H1 (cell line): ENCODE measurements at regions not wholly inside any gene's neighbourhood (a gene's known extent, or its start where the extent isn't known, plus 50 kb on each side); places are given as distances from the start of the nearest gene placed in this dataset.
A peak's percentile ranks its signal among the peaks of the same experiment; 100 is the strongest.

ENCODE experiments used
- CTCF ChIA-PET: fragments of 300-600 bp; sonication (Branson Sonifier 250); formaldehyde crosslinking; loops from one replicate; lab custom pipeline; 2021; ENCODE audit not compliant: partially characterized antibody; lab: Charles Lee
- POLR2A ChIA-PET: fragments of 300-600 bp; sonication (Branson Sonifier 250); formaldehyde crosslinking; loops from one replicate; lab custom pipeline; 2021; ENCODE audit warnings: inconsistent platforms; ENCODE audit not compliant: partially characterized antibody; lab: Charles Lee
- DNase-seq, 2 experiments: peaks; one replicate each; pipeline versions ENCODE4 v3.0.0 to v3.0.0-alpha.2; 2010 to 2022; ENCODE audit warnings: low spot score in 2 of 2, low read depth in 1 of 2, mixed read lengths in 1 of 2
- FAIRE-seq: peaks from 2 replicates; lab custom pipeline; 2011; peaks lifted over from hg19 to GRCh38; lab: Jason Lieb, UNC
- H2AFZ ChIP-seq: 2 replicates; pipeline ENCODE4 v1.8.1; 2012; ENCODE audit warnings: low read length, inconsistent platforms
- H2AK5ac ChIP-seq: 2 replicates; pipeline ENCODE4 v1.6.1; 2013; ENCODE audit warnings: low read depth, low read length
- H2BK120ac ChIP-seq: replicated peaks from 2 replicates; pipeline ENCODE3; 2013; ENCODE audit warnings: low read depth, low read length, inconsistent platforms
- H2BK12ac ChIP-seq: 2 replicates; pipeline ENCODE4 v1.6.1; 2013; ENCODE audit warnings: low read depth, low read length
- H2BK15ac ChIP-seq: 2 replicates; pipeline ENCODE4 v1.6.1; 2013; ENCODE audit warnings: low read length
- H2BK20ac ChIP-seq: 2 replicates; pipeline ENCODE4 v1.6.1; 2013; ENCODE audit warnings: low read length
- H2BK5ac ChIP-seq: 2 replicates; pipeline ENCODE4 v1.6.1; 2013; ENCODE audit warnings: low read depth, low read length
- H3K14ac ChIP-seq: 2 replicates; pipeline ENCODE4 v1.6.1; 2013; ENCODE audit warnings: inconsistent platforms; ENCODE audit not compliant: insufficient read length
- H3K18ac ChIP-seq: 2 replicates; pipeline ENCODE4 v1.6.1; 2013; ENCODE audit warnings: low read length; ENCODE audit errors: extremely low read depth
- H3K23ac ChIP-seq: 2 replicates; pipeline ENCODE4 v1.6.1; 2013; ENCODE audit warnings: inconsistent platforms; ENCODE audit not compliant: insufficient read length
- H3K23me2 ChIP-seq: 2 replicates; pipeline ENCODE4 v1.6.1; 2013; ENCODE audit warnings: low read depth, low read length
- H3K27ac ChIP-seq: 2 replicates; pipeline ENCODE4 v1.6.1; 2011; ENCODE audit warnings: low read depth, low read length, inconsistent platforms
- H3K27me3 ChIP-seq, 4 experiments: replicated peaks in 1 of 4; 1 replicate in 1 of 4; 2 replicates in 3 of 4; pipeline versions ENCODE4 v1.6.1 to v1.8.1; 2011 to 2013; ENCODE audit warnings: low read length in 3 of 4, mild to moderate bottlenecking in 3 of 4, inconsistent platforms in 2 of 4, mixed read lengths in 2 of 4, moderate library complexity in 1 of 4; ENCODE audit not compliant: control insufficient read depth in 3 of 4, insufficient read depth in 3 of 4; ENCODE audit errors: extremely low read depth in 1 of 4
- H3K36me3 ChIP-seq, 4 experiments: 2 replicates each; pipeline versions ENCODE4 v1.6.1 to v1.8.1; 2011 to 2013; ENCODE audit warnings: mild to moderate bottlenecking in 4 of 4, low read length in 3 of 4, moderate library complexity in 2 of 4, control low read depth in 1 of 4, inconsistent platforms in 1 of 4; ENCODE audit not compliant: insufficient read depth in 4 of 4, control insufficient read depth in 2 of 4
- H3K4ac ChIP-seq: replicated peaks from 2 replicates; pipeline ENCODE3; 2013; ENCODE audit warnings: low read length, low read depth, mixed read lengths, inconsistent platforms; ENCODE audit not compliant: insufficient read length
- H3K4me1 ChIP-seq, 4 experiments: replicated peaks in 1 of 4; 1 replicate in 1 of 4; 2 replicates in 3 of 4; pipeline versions ENCODE4 v1.6.1 to v1.8.1; 2011 to 2013; ENCODE audit warnings: low read length in 3 of 4, inconsistent platforms in 2 of 4, mixed read lengths in 1 of 4; ENCODE audit not compliant: insufficient read depth in 4 of 4, control insufficient read depth in 3 of 4
- H3K4me2 ChIP-seq, 2 experiments: 2 replicates each; pipeline versions ENCODE4 v1.6.1 to v1.8.1; 2011 to 2013; ENCODE audit warnings: low read depth in 2 of 2, low read length in 2 of 2, control low read depth in 1 of 2, inconsistent platforms in 1 of 2, mild to moderate bottlenecking in 1 of 2; ENCODE audit not compliant: insufficient read depth in 1 of 2
- H3K4me3 ChIP-seq, 4 experiments: fragments of 200-600, 300-600 bp in 1 of 4; sonication (generic), shearing (Covaris generic), sonication (Bioruptor Twin) in 1 of 4; 2 replicates each; pipeline versions ENCODE4 v1.5.1 to v1.8.1; 2011 to 2016; ENCODE audit warnings: low read length in 4 of 4, low read depth in 3 of 4, control low read depth in 2 of 4, inconsistent platforms in 2 of 4, mild to moderate bottlenecking in 2 of 4, mixed read lengths in 1 of 4, moderate library complexity in 1 of 4; ENCODE audit not compliant: insufficient read depth in 2 of 4; ENCODE audit errors: extremely low read depth in 1 of 4
- H3K56ac ChIP-seq: replicated peaks from 2 replicates; pipeline ENCODE3; 2013; ENCODE audit warnings: low read depth, mild to moderate bottlenecking, mixed read lengths, low read length, inconsistent platforms; ENCODE audit not compliant: insufficient read length
- H3K79me1 ChIP-seq: 2 replicates; pipeline ENCODE4 v1.6.1; 2013; ENCODE audit warnings: low read depth, low read length, control low read depth
- H3K79me2 ChIP-seq, 2 experiments: 2 replicates each; pipeline versions ENCODE4 v1.6.1 to v1.8.1; 2012 to 2013; ENCODE audit warnings: low read length in 2 of 2, mild to moderate bottlenecking in 2 of 2, inconsistent platforms in 1 of 2; ENCODE audit not compliant: insufficient read depth in 2 of 2, control insufficient read depth in 1 of 2
- H3K9ac ChIP-seq, 4 experiments: replicated peaks in 1 of 4; 1 replicate in 1 of 4; 2 replicates in 3 of 4; pipeline versions ENCODE4 v1.6.1 to v1.8.1; 2011 to 2013; ENCODE audit warnings: low read depth in 3 of 4, low read length in 3 of 4, control low read depth in 2 of 4, mild to moderate bottlenecking in 2 of 4, moderate library complexity in 2 of 4, inconsistent platforms in 1 of 4; ENCODE audit errors: extremely low read depth in 1 of 4
- H3K9me3 ChIP-seq, 2 experiments: 2 replicates each; pipeline versions ENCODE4 v1.6.1 to v1.8.1; 2012 to 2013; ENCODE audit warnings: mild to moderate bottlenecking in 2 of 2, moderate library complexity in 2 of 2, control low read depth in 1 of 2, inconsistent platforms in 1 of 2, low read depth in 1 of 2, low read length in 1 of 2, mixed read lengths in 1 of 2; ENCODE audit not compliant: insufficient read depth in 2 of 2
- H4K20me1 ChIP-seq, 2 experiments: replicated peaks in 1 of 2; 2 replicates each; pipeline versions ENCODE3 to v1.8.1; 2011 to 2013; ENCODE audit warnings: inconsistent platforms in 2 of 2, low read length in 2 of 2, mild to moderate bottlenecking in 1 of 2; ENCODE audit not compliant: insufficient read depth in 2 of 2, control insufficient read depth in 1 of 2
- H4K5ac ChIP-seq: 2 replicates; pipeline ENCODE4 v1.6.1; 2013; ENCODE audit warnings: low read length, low read depth, mixed read lengths, inconsistent platforms; ENCODE audit not compliant: insufficient read length
- H4K8ac ChIP-seq: 2 replicates; pipeline ENCODE4 v1.8.0; 2013; ENCODE audit warnings: mild to moderate bottlenecking, moderate library complexity, low read length, inconsistent platforms; ENCODE audit not compliant: insufficient read depth; ENCODE audit errors: extremely low read depth
- H4K91ac ChIP-seq: replicated peaks from 2 replicates; pipeline ENCODE3; 2013; ENCODE audit warnings: low read length, mixed read lengths, inconsistent platforms; ENCODE audit not compliant: insufficient read length
- CBX5 ChIP-seq: fragments of 300-800, 300-1000 bp; sonication (generic); IDR thresholded peaks from 2 replicates; pipeline ENCODE4 v1.7.1; 2016; ENCODE audit warnings: antibody characterized with exemption, low read length, low read depth
- GABPA ChIP-seq: IDR thresholded peaks from 2 replicates; pipeline ENCODE4 v1.6.1; 2011; ENCODE audit warnings: mild to moderate bottlenecking, low read length, moderate library complexity, borderline replicate concordance; ENCODE audit not compliant: insufficient read depth
- SIX5 ChIP-seq: IDR thresholded peaks from 2 replicates; pipeline ENCODE4 v1.6.1; 2011; ENCODE audit warnings: mild to moderate bottlenecking, low read depth, low read length
- SP4 ChIP-seq: IDR thresholded peaks from 2 replicates; pipeline ENCODE4 v1.6.1; 2012; ENCODE audit warnings: low read length, inconsistent platforms
- SRF ChIP-seq: IDR thresholded peaks from 2 replicates; pipeline ENCODE4 v1.6.1; 2011; ENCODE audit warnings: mild to moderate bottlenecking, low read depth, low read length, moderate library complexity
- WGBS, 2 experiments: shearing (Covaris generic) in 1 of 2; methylation state at CpG; one replicate each; pipeline versions ENCODE4 v1.1.6 to v1.1.7; 2013 to 2015; ENCODE audit warnings: low lambda C conversion rate in 2 of 2, mixed read lengths in 2 of 2, inconsistent platforms in 1 of 2, low coverage in 1 of 2, missing lambda C conversion rate in 1 of 2; ENCODE audit not compliant: insufficient replicate concordance in 2 of 2, insufficient coverage in 1 of 2, insufficient read length in 1 of 2; ENCODE audit errors: extremely low coverage in 1 of 2, missing lambda C conversion rate in 1 of 2; 5-methylcytosine and 5-hydroxymethylcytosine counted together

GRCh38 chr7:131648491-131648890 lies 92.1 kb upstream of the PODXL start:
- no peak overlapping the region for H3K56ac ChIP-seq
- no peak overlapping the region for H2AK5ac ChIP-seq
- FAIRE-seq (no peak), DNase-seq (no peak)
- H4K8ac ChIP-seq: no peak overlapping the region
- no peak overlapping the region for H2BK15ac ChIP-seq
- TF ChIP-seq CBX5 (no peak), SIX5 (no peak), SRF (no peak), SP4 (no peak), GABPA (no peak)
- no peak overlapping the region for H3K27ac ChIP-seq
- no peak overlapping the region for H3K14ac ChIP-seq
- WGBS, 2 experiments: 62% methylated on average over 3 of the region's 3 CpGs; no CpG with 5 or more reads in 1 of the 2 experiments
- no peak overlapping the region for H4K5ac ChIP-seq
- peak overlapping the region; percentile 83 for H4K91ac ChIP-seq
- CTCF ChIA-PET: interaction anchor here (0.6 to 6.4 kb wide), 11 partner anchors 9 to 110 kb away, joined by 3 to 53 read pairs (median 5); no protein-coding TSS in a partner anchor
- no peaks in the 10 kb centered on the region; a peak in 1 of 7 replicates for H3K27me3 ChIP-seq
- no peak overlapping the region for H2AFZ ChIP-seq
- no peak overlapping the region for H3K23ac ChIP-seq
- H3K4me3 ChIP-seq: no peak overlapping the region
- no peaks in the 10 kb centered on the region for H3K79me1 ChIP-seq
- no peak overlapping the region for H3K9ac ChIP-seq
- H3K79me2 ChIP-seq: no peaks in the 10 kb centered on the region
- H2BK5ac ChIP-seq: peak overlapping the region; percentile 49; the same call in 1 of the 2 replicates
- no peaks in the 10 kb centered on the region for H3K36me3 ChIP-seq
- H3K4me2 ChIP-seq: peak overlapping the region in 1 of 2 experiments; percentile 41; a peak in 1 of 4 replicates
- H3K9me3 ChIP-seq: no peaks in the 10 kb centered on the region
- H2BK12ac ChIP-seq: peak overlapping the region; percentile 92; the same call in 1 of the 2 replicates
- H3K18ac ChIP-seq: no peak overlapping the region; the same call in 1 of the 2 replicates
- H3K4me1 ChIP-seq: peaks cover 0 to 25% (median 19%) of the 10 kb centered on the region in 4 experiments; a peak in 6 of 7 replicates
- 0 out of 2 replicates have a peak, but pooled peaks cover 1% of the 10 kb centered on the region for H3K23me2 ChIP-seq
- POLR2A ChIA-PET: interaction anchor here (1.1 to 2.7 kb wide), 7 partner anchors 10 to 100 kb away, joined by 4 to 18 read pairs (median 5); no protein-coding TSS in a partner anchor
- H3K4ac ChIP-seq: peak overlapping the region; percentile 73
- no peaks in the 10 kb centered on the region for H4K20me1 ChIP-seq
- no peak overlapping the region for H2BK120ac ChIP-seq
- H2BK20ac ChIP-seq: peak overlapping the region; percentile 66
